HG03097 (cell line): ENCODE measurements at regions not wholly inside any gene's neighbourhood (a gene's known extent, or its start where the extent isn't known, plus 50 kb on each side); places are given as distances from the start of the nearest gene placed in this dataset.
"Not testable (repeated sequence)": the region's sequence is repeated elsewhere in the genome, so short reads cannot be mapped to it uniquely, and the experiment has no call there.

Source experiments
- ATAC-seq: cut with Tn5 transposase; IDR thresholded peaks from one replicate; pipeline ENCODE4 v1.9.1; 2021; ENCODE audit not compliant: unreplicated experiment, low FRiP score

- no peak for ATAC-seq
Observed at GRCh38 chr13:74280093-74280794, 146.0 kb upstream of the KLF12 start.

- ATAC-seq, result no peak
Observed at GRCh38 chr13:74278901-74279300, 144.7 kb upstream of the KLF12 start.

- no peak for ATAC-seq
Observed at GRCh38 chr13:74274916-74275315, 140.7 kb upstream of the KLF12 start.

GRCh38 chr13:74273581-74273980 is 139.4 kb upstream of the KLF12 start:
- ATAC-seq, result no peak

GRCh38 chr13:74272826-74273225 is 138.6 kb upstream of the KLF12 start:
- no peak for ATAC-seq

GRCh38 chr13:74270018-74270417 is 135.8 kb upstream of the KLF12 start:
- no peak for ATAC-seq

GRCh38 chr13:74266861-74267260 is 132.7 kb upstream of the KLF12 start:
- no peak for ATAC-seq

- ATAC-seq, result no peak
Observed at GRCh38 chr13:74266309-74266708, 132.1 kb upstream of the KLF12 start.

GRCh38 chr13:74264333-74264732 is 130.1 kb upstream of the KLF12 start:
- ATAC-seq, result no peak

GRCh38 chr13:74260420-74260819 is 126.2 kb upstream of the KLF12 start:
- not testable (repeated sequence) for ATAC-seq

GRCh38 chr13:74259641-74260040 is 125.4 kb upstream of the KLF12 start:
- ATAC-seq, result no peak

GRCh38 chr13:74258961-74259360 is 124.8 kb upstream of the KLF12 start:
- no peak for ATAC-seq

- ATAC-seq, result no peak
Observed at GRCh38 chr13:74256969-74257368, 122.8 kb upstream of the KLF12 start.

- no peak for ATAC-seq
Observed at GRCh38 chr13:74253161-74253560, 119.0 kb upstream of the KLF12 start.

GRCh38 chr13:74251778-74252519 is 117.7 kb upstream of the KLF12 start:
- ATAC-seq, result no peak

GRCh38 chr13:74250738-74251190 is 116.6 kb upstream of the KLF12 start:
- ATAC-seq, result no peak

GRCh38 chr13:74248477-74248876 is 114.3 kb upstream of the KLF12 start:
- ATAC-seq, result no peak

GRCh38 chr13:74246487-74246886 is 112.3 kb upstream of the KLF12 start:
- ATAC-seq, result no peak

- ATAC-seq, result no peak
Observed at GRCh38 chr13:74243637-74244526, 109.7 kb upstream of the KLF12 start.

GRCh38 chr13:74241343-74241742 is 107.1 kb upstream of the KLF12 start:
- ATAC-seq, result not testable (repeated sequence)

GRCh38 chr13:74230984-74231501 is 96.8 kb upstream of the KLF12 start:
- ATAC-seq, result no peak
